Activated CD4-positive, alpha-beta T cell treated with anti-CD3 and anti-CD28 coated beads, Interleukin-2, amount 10 ng/mL, durations not matched to agents 7 days and 5 days (primary cell): ENCODE measurements at regions not wholly inside any gene's neighbourhood (a gene's known extent, or its start where the extent isn't known, plus 50 kb on each side); places are given as distances from the start of the nearest gene placed in this dataset.
"Not testable (repeated sequence)": the region's sequence is repeated elsewhere in the genome, so short reads cannot be mapped to it uniquely, and the experiment has no call there.

Experiments
- CTCF ChIA-PET: fragments of 350-600 bp; sonication (Branson Sonifier 250); formaldehyde crosslinking; loops from one replicate; lab custom pipeline; 2021; ENCODE audit warnings: antibody characterized with exemption; lab: Charles Lee
- POLR2A ChIA-PET: fragments of 350-600 bp; sonication (Branson Sonifier 250); formaldehyde crosslinking; loops from one replicate; lab custom pipeline; 2021; ENCODE audit warnings: antibody characterized with exemption; lab: Charles Lee
- DNase-seq: peaks from one replicate; pipeline ENCODE4 v3.0.0-alpha.2; 2020
- H3K27ac Mint-ChIP-seq: one replicate; pipeline ENCODE4 v1.8.0; 2021; ENCODE audit warnings: mild to moderate bottlenecking, moderate library complexity, mixed read lengths
- H3K27me3 Mint-ChIP-seq: one replicate; pipeline ENCODE4 v1.8.0; 2021; ENCODE audit warnings: mixed read lengths
- H3K36me3 Mint-ChIP-seq: one replicate; pipeline ENCODE4 v1.8.0; 2021; ENCODE audit warnings: low read depth, mixed read lengths
- H3K4me1 Mint-ChIP-seq: one replicate; pipeline ENCODE4 v1.8.0; 2021; ENCODE audit warnings: mixed read lengths
- H3K4me3 Mint-ChIP-seq: one replicate; pipeline ENCODE4 v1.8.0; 2021; ENCODE audit warnings: mild to moderate bottlenecking, moderate library complexity, mixed read lengths
- H3K9me3 Mint-ChIP-seq: one replicate; pipeline ENCODE4 v1.8.0; 2021; ENCODE audit warnings: mixed read lengths

DNA sequence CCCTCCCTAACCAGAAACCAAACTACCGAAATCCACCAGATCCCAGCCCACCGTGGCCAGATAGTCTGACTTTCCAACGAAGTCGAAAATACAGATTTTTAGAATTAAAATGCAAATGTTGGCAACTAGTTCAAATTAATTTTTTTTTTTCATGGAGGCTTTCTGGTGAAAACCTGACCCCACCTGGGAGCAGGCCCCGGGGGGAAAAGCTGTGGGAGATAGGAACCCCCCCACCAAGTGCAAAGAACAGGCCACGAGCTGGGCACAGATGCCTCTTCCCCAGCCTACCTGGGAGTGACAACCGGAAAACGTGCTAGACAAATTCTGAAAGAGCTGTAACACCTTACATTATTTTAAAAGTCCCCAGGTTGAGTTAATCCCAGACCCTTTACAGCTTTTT lies 333.8 kb downstream of the PREX1 start:
- no peak for DNase-seq
- no peaks in the 10 kb centered on the region for H3K9me3 Mint-ChIP-seq
- no peaks in the 10 kb centered on the region for H3K4me1 Mint-ChIP-seq
- POLR2A ChIA-PET, result no interaction called here
- CTCF ChIA-PET, result no interaction called here
- no peak overlapping the region for H3K27ac Mint-ChIP-seq
- no peaks in the 10 kb centered on the region for H3K36me3 Mint-ChIP-seq
- H3K27me3 Mint-ChIP-seq, result no peaks in the 10 kb centered on the region
- H3K4me3 Mint-ChIP-seq, result no peak overlapping the region

- POLR2A ChIA-PET, H3K4me3 Mint-ChIP-seq, H3K4me1 Mint-ChIP-seq, H3K27ac Mint-ChIP-seq, H3K36me3 Mint-ChIP-seq, H3K27me3 Mint-ChIP-seq, DNase-seq, CTCF ChIA-PET, H3K9me3 Mint-ChIP-seq: not testable (repeated sequence)
These were observed 334.5 kb downstream of the PREX1 start for GRCh38 chr20:48493331-48493730.

DNA sequence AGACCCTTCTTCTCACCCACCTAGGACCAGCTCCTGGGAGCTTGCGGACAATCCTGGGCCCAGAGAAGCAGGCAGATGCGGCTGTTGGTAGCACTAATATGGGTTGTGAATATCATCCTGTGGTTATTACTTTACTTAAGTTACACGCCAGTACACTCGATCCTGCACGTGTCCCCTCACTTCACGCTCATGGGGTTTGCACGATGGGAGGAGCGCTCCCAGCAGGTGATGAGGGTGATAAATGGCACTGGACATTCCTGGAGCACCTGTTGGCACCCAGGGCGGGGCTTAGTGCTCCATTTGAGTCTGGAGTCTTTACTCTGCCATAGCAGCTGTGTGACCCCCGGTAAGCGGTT lies 335.1 kb downstream of the PREX1 start:
- Mint-ChIP-seq H3K27ac (no peak overlapping the region), H3K9me3 (no peaks in the 10 kb centered on the region), H3K4me1 (no peaks in the 10 kb centered on the region), H3K36me3 (no peaks in the 10 kb centered on the region), H3K27me3 (no peaks in the 10 kb centered on the region), H3K4me3 (no peak overlapping the region)
- ChIA-PET CTCF (no interaction called here), POLR2A (no interaction called here)
- DNase-seq, result no peak

DNA sequence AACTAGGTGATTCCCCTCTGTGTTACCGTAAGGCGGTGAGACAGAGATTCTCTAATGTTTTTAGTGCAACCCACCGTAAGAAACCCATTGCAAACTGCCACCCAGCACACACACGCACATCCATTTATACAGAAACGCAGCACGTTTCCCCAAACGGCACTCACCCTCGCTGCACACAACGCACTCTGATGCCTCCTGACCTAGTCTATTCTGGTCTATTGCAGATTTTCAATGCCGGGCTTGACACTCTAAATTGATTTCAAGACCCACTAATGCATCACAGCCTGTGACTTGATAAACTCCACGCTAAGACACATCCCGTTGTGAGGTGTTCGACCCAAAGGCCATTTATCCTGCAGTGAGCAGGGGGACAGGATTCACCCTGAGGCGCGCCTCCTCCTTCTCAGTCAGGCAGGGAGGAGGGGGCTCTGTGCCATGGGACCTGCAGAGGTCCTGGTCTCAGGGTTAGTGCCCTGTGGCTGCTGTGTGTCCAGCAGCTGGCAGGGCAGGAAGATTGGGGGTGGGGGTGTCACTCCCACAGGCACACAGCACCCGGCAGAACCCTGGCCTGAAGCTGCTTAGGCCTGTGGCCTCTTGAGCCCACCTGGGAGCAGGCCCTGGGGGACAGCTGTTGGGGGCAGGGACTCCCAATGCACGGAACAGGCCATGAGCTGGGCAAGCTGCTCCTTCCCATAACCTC lies 335.6 kb downstream of the PREX1 start:
- ChIA-PET CTCF (no interaction called here), POLR2A (no interaction called here)
- no peaks in the 10 kb centered on the region for H3K27me3 Mint-ChIP-seq
- no peak for DNase-seq
- no peak overlapping the region for H3K27ac Mint-ChIP-seq
- no peaks in the 10 kb centered on the region for H3K9me3 Mint-ChIP-seq
- no peak overlapping the region for H3K4me3 Mint-ChIP-seq
- H3K36me3 Mint-ChIP-seq, result no peaks in the 10 kb centered on the region
- no peaks in the 10 kb centered on the region for H3K4me1 Mint-ChIP-seq

DNA sequence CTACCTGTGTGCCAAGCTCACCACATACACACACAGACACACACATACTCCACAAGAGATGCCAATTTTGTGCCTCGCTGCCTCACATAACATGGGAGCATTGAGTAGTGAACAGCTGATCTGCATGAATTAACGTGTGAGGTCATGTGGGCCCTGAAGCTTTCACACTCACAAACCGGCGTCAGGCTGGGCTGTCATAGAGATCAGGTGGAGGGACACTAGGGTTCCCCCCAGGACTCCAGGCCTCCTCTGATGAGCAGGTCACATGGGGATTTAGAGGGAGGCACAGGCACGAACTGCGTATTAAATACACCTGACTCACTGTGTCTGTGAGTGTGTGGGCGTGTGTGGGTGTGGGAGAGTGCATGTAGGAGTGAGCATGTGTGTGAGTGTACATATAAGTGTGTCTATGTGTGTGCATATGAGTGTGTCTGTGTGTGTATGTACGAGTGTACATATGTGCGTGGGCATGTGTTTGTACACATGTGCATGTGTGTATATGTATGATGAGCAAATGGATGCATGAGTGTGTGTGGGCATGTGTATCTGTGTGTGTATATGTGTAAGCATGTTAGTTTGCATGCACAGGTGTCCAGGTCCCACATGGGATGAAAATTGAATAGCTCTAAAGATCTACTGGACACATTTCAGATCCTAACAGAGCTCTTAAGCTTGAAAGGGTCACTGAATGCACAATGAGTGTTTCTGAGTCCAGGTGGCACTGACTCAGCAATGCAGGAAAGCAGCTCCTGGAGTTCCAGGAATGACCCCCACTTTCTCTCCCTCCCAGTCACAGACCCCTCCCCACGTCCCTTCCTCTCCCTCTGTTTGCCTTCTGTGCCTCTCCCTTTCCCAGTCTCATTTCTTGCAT lies 336.6 kb downstream of the PREX1 start:
- Mint-ChIP-seq H3K36me3 (no peaks in the 10 kb centered on the region), H3K27ac (no peak overlapping the region), H3K9me3 (no peaks in the 10 kb centered on the region), H3K4me3 (no peak overlapping the region), H3K4me1 (no peaks in the 10 kb centered on the region), H3K27me3 (peaks cover 2% of the 10 kb centered on the region)
- ChIA-PET CTCF (no interaction called here), POLR2A (no interaction called here)
- DNase-seq, result no peak

DNA sequence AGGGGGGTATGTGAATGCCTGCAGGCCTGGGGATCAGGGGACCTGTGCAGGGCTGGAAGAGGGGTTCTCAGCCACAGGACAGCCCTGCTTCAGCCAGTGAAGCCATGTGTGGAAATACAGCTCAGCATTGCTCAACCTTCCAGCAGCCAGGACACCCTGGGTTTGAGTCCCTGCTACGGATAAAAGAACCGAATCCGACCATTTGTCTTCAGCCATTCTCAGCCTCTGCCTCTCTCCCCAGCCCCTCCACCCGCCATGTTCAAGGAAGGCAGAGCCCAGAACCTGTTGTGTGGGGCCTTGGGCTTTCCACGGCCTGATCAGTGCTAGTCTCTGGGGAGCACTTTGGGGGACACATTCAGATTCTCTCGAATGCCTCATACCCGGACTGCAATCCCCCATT lies 337.5 kb downstream of the PREX1 start:
- H3K36me3 Mint-ChIP-seq, H3K4me3 Mint-ChIP-seq, H3K27me3 Mint-ChIP-seq, DNase-seq, H3K27ac Mint-ChIP-seq, H3K9me3 Mint-ChIP-seq, H3K4me1 Mint-ChIP-seq, POLR2A ChIA-PET: not testable (repeated sequence)
- CTCF ChIA-PET, result interaction anchor here (0.6 kb wide), 1 partner anchor 9 kb away, joined by 3 read pairs; no protein-coding TSS in a partner anchor

GRCh38 chr20:48489656-48490055 lies 338.1 kb downstream of the PREX1 start:
- no peak overlapping the region for H3K27ac Mint-ChIP-seq
- CTCF ChIA-PET, result interaction anchor here (0.6 kb wide), 1 partner anchor 8 kb away, joined by 3 read pairs; no protein-coding TSS in a partner anchor
- no peaks in the 10 kb centered on the region for H3K9me3 Mint-ChIP-seq
- no peak for DNase-seq
- H3K4me3 Mint-ChIP-seq, result no peak overlapping the region
- H3K27me3 Mint-ChIP-seq, result peaks cover 2% of the 10 kb centered on the region
- POLR2A ChIA-PET, result no interaction called here
- H3K4me1 Mint-ChIP-seq, result no peaks in the 10 kb centered on the region
- no peaks in the 10 kb centered on the region for H3K36me3 Mint-ChIP-seq

GRCh38 chr20:48489046-48489463 lies 338.7 kb downstream of the PREX1 start:
- DNase-seq, result no peak
- Mint-ChIP-seq H3K9me3 (no peaks in the 10 kb centered on the region), H3K27me3 (peaks cover 2% of the 10 kb centered on the region), H3K4me1 (no peaks in the 10 kb centered on the region), H3K36me3 (no peaks in the 10 kb centered on the region), H3K4me3 (no peak overlapping the region), H3K27ac (no peak overlapping the region)
- CTCF ChIA-PET, result no interaction called here
- POLR2A ChIA-PET, result no interaction called here

DNA sequence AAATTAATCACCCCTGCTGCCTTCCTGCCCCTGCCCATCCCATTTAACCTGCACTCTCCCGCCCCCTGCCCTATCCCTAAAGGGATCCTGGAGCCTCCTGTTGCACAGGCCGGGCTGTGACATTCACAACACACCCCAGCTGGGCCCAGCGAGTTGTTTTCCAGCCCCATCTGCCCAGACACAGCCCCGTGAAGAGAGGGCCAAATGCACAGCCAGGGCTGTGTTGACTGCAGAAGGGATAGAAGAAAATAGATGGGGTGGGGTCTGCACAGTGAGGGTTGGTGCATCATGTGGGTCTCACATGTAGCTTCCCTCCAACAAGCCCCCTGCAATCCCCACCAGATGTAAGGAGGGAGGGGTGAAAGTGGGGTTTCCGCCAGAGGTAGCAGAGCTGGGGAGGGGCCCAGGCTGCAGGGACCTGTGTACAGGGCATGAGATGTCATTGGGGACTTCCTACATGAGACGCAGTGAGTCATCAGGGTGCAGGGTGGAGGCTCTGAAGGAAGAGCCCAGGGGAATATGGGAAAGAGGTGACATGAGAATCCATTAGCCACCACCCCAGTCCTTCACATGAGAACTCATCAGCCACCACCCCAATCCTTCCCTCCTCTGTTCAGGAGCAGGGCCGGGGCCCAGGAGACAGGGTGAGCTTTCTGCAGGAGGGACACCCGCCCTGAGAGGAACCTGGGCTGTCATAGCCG lies 339.3 kb downstream of the PREX1 start:
- H3K27me3 Mint-ChIP-seq, POLR2A ChIA-PET, CTCF ChIA-PET, H3K27ac Mint-ChIP-seq, H3K4me3 Mint-ChIP-seq, DNase-seq, H3K9me3 Mint-ChIP-seq, H3K4me1 Mint-ChIP-seq, H3K36me3 Mint-ChIP-seq: not testable (repeated sequence)

DNA sequence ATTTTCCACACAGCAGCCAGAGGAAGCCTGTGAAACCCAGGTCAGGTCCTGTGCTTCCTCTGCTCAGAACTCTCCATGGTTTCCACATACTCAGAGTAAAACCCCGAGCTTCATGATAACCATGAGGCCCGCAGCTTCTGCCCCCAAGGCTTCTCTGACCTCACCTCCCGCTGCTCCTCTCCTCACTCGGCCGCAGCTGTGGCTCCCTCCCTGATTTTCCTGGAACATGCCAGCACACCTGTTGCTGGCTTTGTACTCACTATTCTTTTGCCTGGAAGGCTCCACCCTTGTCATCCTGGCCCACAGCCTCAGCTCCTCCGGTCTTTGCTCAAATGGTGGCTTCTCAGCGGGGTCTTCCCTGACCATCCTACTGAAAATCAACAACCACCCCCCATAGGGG lies 341.7 kb downstream of the PREX1 start:
- Mint-ChIP-seq H3K4me3 (no peak overlapping the region), H3K27me3 (peaks cover 5% of the 10 kb centered on the region), H3K27ac (no peak overlapping the region), H3K9me3 (no peaks in the 10 kb centered on the region), H3K36me3 (no peaks in the 10 kb centered on the region), H3K4me1 (no peaks in the 10 kb centered on the region)
- DNase-seq, result no peak
- CTCF ChIA-PET, result no interaction called here
- POLR2A ChIA-PET, result no interaction called here

- not testable (repeated sequence) for H3K27ac Mint-ChIP-seq
These were observed 342.6 kb downstream of the PREX1 start for GRCh38 chr20:48485153-48485552.

GRCh38 chr20:48483334-48484066 lies 344.3 kb downstream of the PREX1 start:
- H3K27me3 Mint-ChIP-seq, result peaks cover 23% of the 10 kb centered on the region
- CTCF ChIA-PET, result no interaction called here
- POLR2A ChIA-PET, result no interaction called here
- no peak for DNase-seq
- no peaks in the 10 kb centered on the region for H3K36me3 Mint-ChIP-seq
- H3K4me3 Mint-ChIP-seq, result no peak overlapping the region
- H3K27ac Mint-ChIP-seq, result no peak overlapping the region
- no peaks in the 10 kb centered on the region for H3K9me3 Mint-ChIP-seq
- H3K4me1 Mint-ChIP-seq, result no peaks in the 10 kb centered on the region

More at GRCh38 chr20:48485153-48485552, 342.6 kb downstream of the PREX1 start:
- H3K36me3 Mint-ChIP-seq, DNase-seq, POLR2A ChIA-PET, CTCF ChIA-PET, H3K4me3 Mint-ChIP-seq, H3K9me3 Mint-ChIP-seq, H3K4me1 Mint-ChIP-seq: not testable (repeated sequence)
- H3K27me3 Mint-ChIP-seq, result peaks cover 13% of the 10 kb centered on the region
